Kidney (tissue), 13 donors: ENCODE measurements at regions not wholly inside any gene's neighbourhood (a gene's known extent, or its start where the extent isn't known, plus 50 kb on each side); places are given as distances from the start of the nearest gene placed in this dataset.

Experiments used
- DNase-seq, 5 donors: peaks; one replicate each; pipeline ENCODE4 v3.0.0-alpha.2; 2013 to 2020
- FAIRE-seq: peaks from 2 replicates; lab custom pipeline; 2012; peaks lifted over from hg19 to GRCh38; lab: Jason Lieb, UNC
- H3K27ac ChIP-seq, 2 donors: one replicate each; pipeline ENCODE4 v1.7.0; 2013; ENCODE audit warnings: low read depth in 2 of 2, low read length in 2 of 2, inconsistent platforms in 1 of 2
- H3K27me3 ChIP-seq: one replicate; pipeline ENCODE4 v1.7.1; 2013; ENCODE audit warnings: low read length, inconsistent platforms; ENCODE audit not compliant: control insufficient read depth, insufficient read depth
- H3K36me3 ChIP-seq, 3 donors: one replicate each; pipeline versions ENCODE4 v1.7.0 to v1.7.1; 2013; ENCODE audit warnings: low read length in 3 of 3, control low read depth in 1 of 3, inconsistent platforms in 1 of 3; ENCODE audit not compliant: insufficient read depth in 3 of 3, control insufficient read depth in 2 of 3
- H3K4me1 ChIP-seq, 3 donors: one replicate each; pipeline versions ENCODE4 v1.7.0 to v1.7.1; 2013; ENCODE audit warnings: low read length in 3 of 3, inconsistent platforms in 1 of 3, low read depth in 1 of 3; ENCODE audit not compliant: control insufficient read depth in 2 of 3, insufficient read depth in 2 of 3
- H3K4me3 ChIP-seq, 3 donors: one replicate each; pipeline versions ENCODE4 v1.7.0 to v1.8.1; 2013; ENCODE audit warnings: low read length in 3 of 3, control low read depth in 1 of 3, inconsistent platforms in 1 of 3
- H3K9ac ChIP-seq, 3 donors: one replicate each; pipeline versions ENCODE4 v1.7.0 to v1.7.1; 2013; ENCODE audit warnings: low read length in 3 of 3, control low read depth in 1 of 3, inconsistent platforms in 1 of 3
- H3K9me3 ChIP-seq, 3 donors: one replicate each; pipeline versions ENCODE4 v1.7.0 to v1.7.1; 2013; ENCODE audit warnings: low read length in 3 of 3, control low read depth in 1 of 3, inconsistent platforms in 1 of 3; ENCODE audit not compliant: control insufficient read depth in 2 of 3, insufficient read depth in 1 of 3
- intact Hi-C: fragments of 100-400 bp; cut with DNase I; formaldehyde crosslinking; loops from one replicate; pipeline ENCODE4 v1.11.1; 2022
- TF ChIP-seq, protein P1 (sequence below): IDR thresholded peaks from 3 replicates; pipeline ENCODE4 v1.5.1; 2012; ENCODE audit warnings: mild to moderate bottlenecking, moderate library complexity, borderline replicate concordance; ENCODE audit not compliant: insufficient read depth; ENCODE audit errors: extremely low read depth
- donor health status: control.
- donor health status: control.
- donor health status: control.
- donor health status: control.
- donor health status: control.
- donor health status: DM: yes; HTN: yes; CAD: no.
- donor health status: Normal renal cell carcinoma (clear cell type).

DNA sequence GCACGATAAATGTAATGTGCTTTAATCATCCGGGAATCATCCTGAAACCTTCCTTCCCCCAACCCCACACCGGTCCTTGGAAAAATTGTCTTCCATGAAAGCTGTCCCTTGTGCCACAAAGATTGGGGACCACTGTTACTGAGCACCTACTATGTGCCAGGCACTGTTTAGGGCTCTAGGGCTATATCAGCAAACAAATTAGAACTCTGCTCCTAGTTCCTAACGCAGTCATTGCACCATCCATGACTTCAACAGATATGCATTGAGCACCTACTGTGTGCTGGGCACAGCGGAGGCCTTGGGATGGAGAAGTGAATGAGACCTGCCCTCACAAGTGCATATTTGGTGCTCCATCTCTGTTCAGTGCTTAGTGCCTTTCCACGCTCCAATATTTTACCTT, 50.3 kb upstream of the BLCAP start:
- FAIRE-seq (no peak), DNase-seq (no peak)
- Histone ChIP-seq H3K27me3 (no peaks in the 10 kb centered on the region), H3K36me3 (no peaks in the 10 kb centered on the region), H3K9me3 (no peaks in the 10 kb centered on the region), H3K4me3 (no peak overlapping the region), H3K4me1 (no peaks in the 10 kb centered on the region), H3K27ac (no peak overlapping the region), H3K9ac (no peak overlapping the region)
- intact Hi-C loops, result no loop called here
- TF ChIP-seq, protein P1, sequence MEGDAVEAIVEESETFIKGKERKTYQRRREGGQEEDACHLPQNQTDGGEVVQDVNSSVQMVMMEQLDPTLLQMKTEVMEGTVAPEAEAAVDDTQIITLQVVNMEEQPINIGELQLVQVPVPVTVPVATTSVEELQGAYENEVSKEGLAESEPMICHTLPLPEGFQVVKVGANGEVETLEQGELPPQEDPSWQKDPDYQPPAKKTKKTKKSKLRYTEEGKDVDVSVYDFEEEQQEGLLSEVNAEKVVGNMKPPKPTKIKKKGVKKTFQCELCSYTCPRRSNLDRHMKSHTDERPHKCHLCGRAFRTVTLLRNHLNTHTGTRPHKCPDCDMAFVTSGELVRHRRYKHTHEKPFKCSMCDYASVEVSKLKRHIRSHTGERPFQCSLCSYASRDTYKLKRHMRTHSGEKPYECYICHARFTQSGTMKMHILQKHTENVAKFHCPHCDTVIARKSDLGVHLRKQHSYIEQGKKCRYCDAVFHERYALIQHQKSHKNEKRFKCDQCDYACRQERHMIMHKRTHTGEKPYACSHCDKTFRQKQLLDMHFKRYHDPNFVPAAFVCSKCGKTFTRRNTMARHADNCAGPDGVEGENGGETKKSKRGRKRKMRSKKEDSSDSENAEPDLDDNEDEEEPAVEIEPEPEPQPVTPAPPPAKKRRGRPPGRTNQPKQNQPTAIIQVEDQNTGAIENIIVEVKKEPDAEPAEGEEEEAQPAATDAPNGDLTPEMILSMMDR, result no peak
